CD4-positive, alpha-beta T cell (primary cell): ENCODE measurements at regions not wholly inside any gene's neighbourhood (a gene's known extent, or its start where the extent isn't known, plus 50 kb on each side); places are given as distances from the start of the nearest gene placed in this dataset.
A peak's percentile ranks its signal among the peaks of the same experiment; 100 is the strongest.

Source experiments
- ATAC-seq: fragments of 200-7000 bp; cut with Tn5 transposase; one replicate; pipeline ENCODE4 v1.10.0; 2022; ENCODE audit warnings: mild to moderate bottlenecking; ENCODE audit not compliant: poor library complexity
- CTCF ChIA-PET: fragments of 350-600 bp; sonication (Branson Sonifier 250); formaldehyde crosslinking; loops from one replicate; lab custom pipeline; 2021; ENCODE audit warnings: antibody characterized with exemption, inconsistent platforms; lab: Charles Lee
- POLR2A ChIA-PET: fragments of 350-600 bp; sonication (Branson Sonifier 250); formaldehyde crosslinking; loops from one replicate; lab custom pipeline; 2021; ENCODE audit warnings: antibody characterized with exemption, inconsistent platforms; lab: Charles Lee
- DNase-seq, 14 experiments: peaks; one replicate each; pipeline ENCODE4 v3.0.0-alpha.2; 2013 to 2020; ENCODE audit warnings: mixed read lengths in 2 of 14
- H3K27ac ChIP-seq, 2 donors: one replicate each; pipeline versions ENCODE4 v1.5.1 to v1.7.0; 2013; ENCODE audit warnings: low read length in 2 of 2, low read depth in 1 of 2, mild to moderate bottlenecking in 1 of 2
- H3K27me3 ChIP-seq, 2 experiments: 1 replicate in 1 of 2; 2 replicates in 1 of 2; pipeline versions ENCODE4 v1.6.1 to v1.7.0; 2013; ENCODE audit warnings: low read length in 2 of 2, control low read depth in 1 of 2, mild to moderate bottlenecking in 1 of 2, moderate library complexity in 1 of 2; ENCODE audit not compliant: insufficient read depth in 2 of 2, control insufficient read depth in 1 of 2
- H3K36me3 ChIP-seq: one replicate; pipeline ENCODE4 v1.6.1; 2013; ENCODE audit warnings: low read length, control low read depth; ENCODE audit not compliant: insufficient read depth
- H3K4me1 ChIP-seq: one replicate; pipeline ENCODE4 v1.6.1; 2013; ENCODE audit warnings: low read length, control low read depth; ENCODE audit not compliant: insufficient read depth
- H3K4me3 ChIP-seq: one replicate; pipeline ENCODE4 v1.5.1; 2013; ENCODE audit warnings: mild to moderate bottlenecking, low read length, moderate library complexity
- H3K9me3 ChIP-seq, 2 experiments: 1 replicate in 1 of 2; 2 replicates in 1 of 2; pipeline versions ENCODE4 v1.6.1 to v1.7.0; 2013; ENCODE audit warnings: low read length in 2 of 2, mild to moderate bottlenecking in 2 of 2, control low read depth in 1 of 2, moderate library complexity in 1 of 2; ENCODE audit not compliant: control insufficient read depth in 1 of 2, insufficient read depth in 1 of 2
- H3K27ac Mint-ChIP-seq: one replicate; pipeline ENCODE4 v1.8.0; 2020; ENCODE audit warnings: mixed read lengths
- H3K27me3 Mint-ChIP-seq: one replicate; pipeline ENCODE4 v1.8.0; 2021; ENCODE audit warnings: mixed read lengths
- H3K36me3 Mint-ChIP-seq: one replicate; pipeline ENCODE4 v1.8.0; 2021; ENCODE audit warnings: low read depth, mixed read lengths
- H3K4me1 Mint-ChIP-seq: one replicate; pipeline ENCODE4 v1.8.0; 2021; ENCODE audit warnings: low read depth, mixed read lengths
- H3K4me3 Mint-ChIP-seq: one replicate; pipeline ENCODE4 v1.8.0; 2020; ENCODE audit warnings: mild to moderate bottlenecking, mixed read lengths
- H3K9me3 Mint-ChIP-seq: one replicate; pipeline ENCODE4 v1.8.0; 2020; ENCODE audit warnings: mixed read lengths
- CTCF ChIP-seq: fragments of 200-600 bp; IDR thresholded peaks from one replicate; pipeline ENCODE4 v1.8.0; 2022; ENCODE audit warnings: antibody characterized with exemption, mild to moderate bottlenecking
- intact Hi-C, 2 experiments: fragments of 100-400 bp; cut with DNase I in 1 of 2; cut with micrococcal nuclease in 1 of 2; formaldehyde crosslinking; loops; one replicate each; pipeline versions ENCODE4 v1.15.1 to v1.9.0; 2023 to 2025; cut with DNase I, micrococcal nuclease

GRCh38 chr7:35556515-35557471 lies 138.1 kb downstream of the HERPUD2 start:
- Mint-ChIP-seq H3K27ac (no peak overlapping the region), H3K4me3 (no peak overlapping the region), H3K4me1 (no peaks in the 10 kb centered on the region), H3K36me3 (no peaks in the 10 kb centered on the region), H3K9me3 (no peaks in the 10 kb centered on the region), H3K27me3 (no peaks in the 10 kb centered on the region)
- H3K36me3 ChIP-seq = no peaks in the 10 kb centered on the region
- no peaks in the 10 kb centered on the region for H3K9me3 ChIP-seq
- no peak for TF ChIP-seq CTCF
- ChIA-PET CTCF (no interaction called here), POLR2A (no interaction called here)
- peak in 2 of 14 experiments; percentile 15 to 31 for DNase-seq
- intact Hi-C loops = no loop called here
- no peak overlapping the region for H3K4me3 ChIP-seq
- no peak for ATAC-seq
- H3K27ac ChIP-seq = no peak overlapping the region
- peaks cover 0 to 9% of the 10 kb centered on the region in 2 experiments for H3K27me3 ChIP-seq
- H3K4me1 ChIP-seq = no peaks in the 10 kb centered on the region

- Histone ChIP-seq H3K36me3 (no peaks in the 10 kb centered on the region), H3K27ac (no peak overlapping the region), H3K4me1 (no peaks in the 10 kb centered on the region), H3K9me3 (no peaks in the 10 kb centered on the region), H3K4me3 (no peak overlapping the region), H3K27me3 (peaks cover 0 to 7% of the 10 kb centered on the region in 2 experiments)
- H3K27me3 Mint-ChIP-seq = no peaks in the 10 kb centered on the region
- H3K4me3 Mint-ChIP-seq = no peak overlapping the region
- ChIA-PET CTCF (no interaction called here), POLR2A (no interaction called here)
- DNase-seq (no peak), ATAC-seq (no peak)
- H3K36me3 Mint-ChIP-seq = no peaks in the 10 kb centered on the region
- H3K27ac Mint-ChIP-seq = no peak overlapping the region
- intact Hi-C loops = no loop called here
- no peak for TF ChIP-seq CTCF
- no peaks in the 10 kb centered on the region for H3K9me3 Mint-ChIP-seq
- no peaks in the 10 kb centered on the region for H3K4me1 Mint-ChIP-seq
These were observed 139.0 kb downstream of the HERPUD2 start for GRCh38 chr7:35555934-35556333.

- Histone ChIP-seq H3K27me3 (peaks cover 0 to 4% of the 10 kb centered on the region in 2 experiments), H3K4me3 (no peak overlapping the region), H3K36me3 (no peaks in the 10 kb centered on the region), H3K9me3 (no peaks in the 10 kb centered on the region), H3K4me1 (no peaks in the 10 kb centered on the region), H3K27ac (no peak overlapping the region)
- H3K27me3 Mint-ChIP-seq = no peaks in the 10 kb centered on the region
- H3K36me3 Mint-ChIP-seq = no peaks in the 10 kb centered on the region
- no peak overlapping the region for H3K27ac Mint-ChIP-seq
- intact Hi-C loops = no loop called here
- ATAC-seq = no peak
- no peak overlapping the region for H3K4me3 Mint-ChIP-seq
- CTCF ChIA-PET = interaction anchor here (1.0 kb wide), 1 partner anchor 10 kb away, joined by 3 read pairs; no protein-coding TSS in a partner anchor
- H3K4me1 Mint-ChIP-seq = no peaks in the 10 kb centered on the region
- no peak for DNase-seq
- POLR2A ChIA-PET = no interaction called here
- no peaks in the 10 kb centered on the region for H3K9me3 Mint-ChIP-seq
- no peak for TF ChIP-seq CTCF
These were observed 139.5 kb downstream of the HERPUD2 start for GRCh38 chr7:35555386-35555785.
